ENCODE measurements at regions not wholly inside any gene's neighbourhood (a gene's known extent, or its start where the extent isn't known, plus 50 kb on each side); places are given as distances from the start of the nearest gene placed in this dataset.

- ATAC-seq (no peak), DNase-seq (peak in 1 of 3 donors; percentile 35)
- Histone ChIP-seq H3K27ac (ENCODE audit: low read length) (no peak overlapping the region), H3K27me3 (ENCODE audit: control insufficient read depth, insufficient read depth) (no peaks in the 10 kb centered on the region), H3K9me3 (ENCODE audit: control insufficient read depth, low read length) (no peaks in the 10 kb centered on the region), H3K4me3 (ENCODE audit: low read length) (no peak overlapping the region), H3K4me1 (ENCODE audit: control insufficient read depth, insufficient read depth, low read length) (no peaks in the 10 kb centered on the region)
- WGBS: 81% methylated on average over 24 of the region's 24 CpGs
- intact Hi-C loops (cut with DNase I): no loop called here
Measured at GRCh38 chr6:170080169-170080827, 210.6 kb downstream of the DLL1 start.

GRCh38 chr6:170076466-170077165 is 214.3 kb downstream of the DLL1 start:
- 88% methylated on average over 21 of the region's 21 CpGs for WGBS
- DNase-seq (peak in 1 of 3 donors; percentile 49), ATAC-seq (no peak)
- intact Hi-C loops (cut with DNase I): no loop called here
- Histone ChIP-seq H3K9me3 (ENCODE audit: control insufficient read depth, low read length) (no peaks in the 10 kb centered on the region), H3K4me1 (ENCODE audit: control insufficient read depth, insufficient read depth, low read length) (no peaks in the 10 kb centered on the region), H3K27me3 (ENCODE audit: control insufficient read depth, insufficient read depth) (no peaks in the 10 kb centered on the region), H3K27ac (ENCODE audit: low read length) (no peak overlapping the region), H3K4me3 (ENCODE audit: low read length) (no peak overlapping the region)

- DNase-seq: peak in 1 of 3 donors; percentile 20
- peak in 1 of 2 donors; percentile 21 for ATAC-seq
- Histone ChIP-seq H3K4me1 (ENCODE audit: control insufficient read depth, insufficient read depth, low read length) (no peaks in the 10 kb centered on the region), H3K27me3 (ENCODE audit: control insufficient read depth, insufficient read depth) (no peaks in the 10 kb centered on the region), H3K27ac (ENCODE audit: low read length) (no peak overlapping the region), H3K4me3 (ENCODE audit: low read length) (no peak overlapping the region), H3K9me3 (ENCODE audit: control insufficient read depth, low read length) (no peaks in the 10 kb centered on the region)
- intact Hi-C loops (cut with DNase I): no loop called here
- 68% methylated on average over 19 of the region's 19 CpGs for WGBS
Measured at GRCh38 chr6:170075659-170076223, 215.1 kb downstream of the DLL1 start.

- Histone ChIP-seq H3K4me3 (ENCODE audit: low read length) (no peak overlapping the region), H3K9me3 (ENCODE audit: control insufficient read depth, low read length) (no peaks in the 10 kb centered on the region), H3K27me3 (ENCODE audit: control insufficient read depth, insufficient read depth) (no peaks in the 10 kb centered on the region), H3K27ac (ENCODE audit: low read length) (no peak overlapping the region), H3K4me1 (ENCODE audit: control insufficient read depth, insufficient read depth, low read length) (no peaks in the 10 kb centered on the region)
- intact Hi-C loops (cut with DNase I): no loop called here
- 96% methylated on average over 17 of the region's 17 CpGs for WGBS
- ATAC-seq: no peak
- peak in 1 of 3 donors; percentile 44 for DNase-seq
Measured at GRCh38 chr6:170074907-170075306, 216.0 kb downstream of the DLL1 start.

GRCh38 chr6:170074435-170074834 is 216.4 kb downstream of the DLL1 start:
- no peaks in the 10 kb centered on the region for H3K27me3 ChIP-seq (ENCODE audit: control insufficient read depth, insufficient read depth)
- WGBS: 93% methylated on average over 6 of the region's 6 CpGs
- DNase-seq: peak in 1 of 3 donors; percentile 18

GRCh38 chr6:170073846-170074245 is 217.0 kb downstream of the DLL1 start:
- H3K27ac ChIP-seq (ENCODE audit: low read length): no peak overlapping the region
- H3K27me3 ChIP-seq (ENCODE audit: control insufficient read depth, insufficient read depth): no peaks in the 10 kb centered on the region
- DNase-seq: peak in 1 of 3 donors; percentile 27

More at GRCh38 chr6:170074435-170074834, 216.4 kb downstream of the DLL1 start:
- no peak overlapping the region for H3K4me3 ChIP-seq (ENCODE audit: low read length)
- intact Hi-C loops (cut with DNase I): no loop called here
- no peak overlapping the region for H3K27ac ChIP-seq (ENCODE audit: low read length)
- no peaks in the 10 kb centered on the region for H3K4me1 ChIP-seq (ENCODE audit: control insufficient read depth, insufficient read depth, low read length)
- H3K9me3 ChIP-seq (ENCODE audit: control insufficient read depth, low read length): no peaks in the 10 kb centered on the region
- no peak for ATAC-seq

GRCh38 chr6:170072246-170072645 is 218.6 kb downstream of the DLL1 start:
- intact Hi-C loops (cut with DNase I): no loop called here

More at GRCh38 chr6:170073846-170074245, 217.0 kb downstream of the DLL1 start:
- intact Hi-C loops (cut with DNase I): no loop called here
- WGBS: 87% methylated on average over 13 of the region's 13 CpGs
- Histone ChIP-seq H3K4me3 (ENCODE audit: low read length) (no peak overlapping the region), H3K4me1 (ENCODE audit: control insufficient read depth, insufficient read depth, low read length) (no peaks in the 10 kb centered on the region), H3K9me3 (ENCODE audit: control insufficient read depth, low read length) (no peaks in the 10 kb centered on the region)
- no peak for ATAC-seq

GRCh38 chr6:170069611-170070010 is 221.3 kb downstream of the DLL1 start:
- H3K4me1 ChIP-seq (ENCODE audit: control insufficient read depth, insufficient read depth, low read length): no peaks in the 10 kb centered on the region
- H3K4me3 ChIP-seq (ENCODE audit: low read length): no peak overlapping the region
- ATAC-seq: no peak
- no peak overlapping the region for H3K27ac ChIP-seq (ENCODE audit: low read length)
- H3K9me3 ChIP-seq (ENCODE audit: control insufficient read depth, low read length): no peaks in the 10 kb centered on the region
- H3K27me3 ChIP-seq (ENCODE audit: control insufficient read depth, insufficient read depth): no peaks in the 10 kb centered on the region
- DNase-seq: no peak
- intact Hi-C loops (cut with DNase I): no loop called here
- WGBS: 87% methylated on average over 3 of the region's 3 CpGs

More at GRCh38 chr6:170072246-170072645, 218.6 kb downstream of the DLL1 start:
- no peak overlapping the region for H3K27ac ChIP-seq (ENCODE audit: low read length)
- no peaks in the 10 kb centered on the region for H3K27me3 ChIP-seq (ENCODE audit: control insufficient read depth, insufficient read depth)
- H3K9me3 ChIP-seq (ENCODE audit: control insufficient read depth, low read length): no peaks in the 10 kb centered on the region
- no peak overlapping the region for H3K4me3 ChIP-seq (ENCODE audit: low read length)
- 84% methylated on average over 11 of the region's 11 CpGs for WGBS
- H3K4me1 ChIP-seq (ENCODE audit: control insufficient read depth, insufficient read depth, low read length): no peaks in the 10 kb centered on the region
- ATAC-seq: no peak
- no peak for DNase-seq

GRCh38 chr6:170068496-170068895 is 222.4 kb downstream of the DLL1 start:
- whole genome bisulfite sequencing: 94% methylated on average over 7 of the region's 7 CpGs
- intact Hi-C loops (cut with DNase I): no loop called here
- no peaks in the 10 kb centered on the region for H3K4me1 ChIP-seq (ENCODE audit: control insufficient read depth, insufficient read depth, low read length)
- H3K27me3 ChIP-seq (ENCODE audit: control insufficient read depth, insufficient read depth): no peaks in the 10 kb centered on the region
- no peak overlapping the region for H3K4me3 ChIP-seq (ENCODE audit: low read length)
- ATAC-seq: no peak
- H3K9me3 ChIP-seq (ENCODE audit: control insufficient read depth, low read length): no peaks in the 10 kb centered on the region
- DNase-seq: no peak
- H3K27ac ChIP-seq (ENCODE audit: low read length): no peak overlapping the region

- Histone ChIP-seq H3K4me1 (ENCODE audit: control insufficient read depth, insufficient read depth, low read length) (no peaks in the 10 kb centered on the region), H3K4me3 (ENCODE audit: low read length) (no peak overlapping the region), H3K27me3 (ENCODE audit: control insufficient read depth, insufficient read depth) (no peaks in the 10 kb centered on the region), H3K27ac (ENCODE audit: low read length) (no peak overlapping the region), H3K9me3 (ENCODE audit: control insufficient read depth, low read length) (no peaks in the 10 kb centered on the region)
- 86% methylated on average over 12 of the region's 12 CpGs for WGBS
- no peak for ATAC-seq
- no peak for DNase-seq
- intact Hi-C loops (cut with DNase I): no loop called here
Measured at GRCh38 chr6:170067923-170068360, 222.9 kb downstream of the DLL1 start.

- Histone ChIP-seq H3K27me3 (ENCODE audit: control insufficient read depth, insufficient read depth) (no peaks in the 10 kb centered on the region), H3K4me3 (ENCODE audit: low read length) (no peak overlapping the region), H3K4me1 (ENCODE audit: control insufficient read depth, insufficient read depth, low read length) (no peaks in the 10 kb centered on the region), H3K9me3 (ENCODE audit: control insufficient read depth, low read length) (no peaks in the 10 kb centered on the region), H3K27ac (ENCODE audit: low read length) (no peak overlapping the region)
- no peak for ATAC-seq
- 57% methylated on average over 18 of the region's 18 CpGs for WGBS
- intact Hi-C loops (cut with DNase I): no loop called here
- no peak for DNase-seq
Measured at GRCh38 chr6:170067181-170067641, 223.7 kb downstream of the DLL1 start.

Measured in right cardiac atrium (tissue), 5 donors.